ENCODE measurements at regions not wholly inside any gene's neighbourhood (a gene's known extent, or its start where the extent isn't known, plus 50 kb on each side); places are given as distances from the start of the nearest gene placed in this dataset.
A peak's percentile ranks its signal among the peaks of the same experiment; 100 is the strongest.

DNA sequence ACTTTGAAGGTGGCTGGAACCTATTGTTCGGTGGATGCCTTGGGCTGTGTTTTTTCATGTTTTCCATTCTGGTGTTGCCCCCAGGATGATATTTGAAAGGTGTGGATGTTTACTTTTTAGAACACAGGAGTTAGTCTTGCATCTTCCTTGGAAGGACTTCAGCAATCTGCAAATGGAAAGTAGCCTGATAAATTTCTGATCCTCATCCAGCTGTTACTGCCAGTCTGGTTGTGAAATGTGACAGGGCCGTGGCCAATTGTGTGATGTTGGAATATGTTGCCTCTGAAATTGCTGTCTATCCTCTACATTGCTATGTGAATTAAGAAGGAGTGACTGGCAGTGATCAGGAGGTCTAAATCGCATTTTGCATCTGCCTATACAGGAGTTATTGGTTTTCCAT lies 382.5 kb upstream of the C2CD4B start:
- Histone ChIP-seq H3K9me3 (ENCODE audit: low read length) (no peaks in the 10 kb centered on the region), H3K79me2 (ENCODE audit: insufficient read depth, low read depth, low read length) (no peaks in the 10 kb centered on the region), H3K27ac (ENCODE audit: low read depth, low read length, poor library complexity, severe bottlenecking) (no peak overlapping the region), H3K4me1 (ENCODE audit: insufficient read depth, low read length, poor library complexity, severe bottlenecking) (peaks cover 8% of the 10 kb centered on the region), H3K4me2 (ENCODE audit: low read length) (no peak overlapping the region), H2AFZ (ENCODE audit: low read length) (no peak overlapping the region), H3K36me3 (ENCODE audit: insufficient read depth, low read length) (no peaks in the 10 kb centered on the region), H3K9me2 (ENCODE audit: insufficient read depth, low read length) (no peaks in the 10 kb centered on the region), H4K20me1 (ENCODE audit: insufficient read depth, low read length) (no peaks in the 10 kb centered on the region), H3K4me3 (ENCODE audit: low read depth, low read length, poor library complexity, severe bottlenecking) (no peak overlapping the region)
- TF ChIP-seq, protein P1, sequence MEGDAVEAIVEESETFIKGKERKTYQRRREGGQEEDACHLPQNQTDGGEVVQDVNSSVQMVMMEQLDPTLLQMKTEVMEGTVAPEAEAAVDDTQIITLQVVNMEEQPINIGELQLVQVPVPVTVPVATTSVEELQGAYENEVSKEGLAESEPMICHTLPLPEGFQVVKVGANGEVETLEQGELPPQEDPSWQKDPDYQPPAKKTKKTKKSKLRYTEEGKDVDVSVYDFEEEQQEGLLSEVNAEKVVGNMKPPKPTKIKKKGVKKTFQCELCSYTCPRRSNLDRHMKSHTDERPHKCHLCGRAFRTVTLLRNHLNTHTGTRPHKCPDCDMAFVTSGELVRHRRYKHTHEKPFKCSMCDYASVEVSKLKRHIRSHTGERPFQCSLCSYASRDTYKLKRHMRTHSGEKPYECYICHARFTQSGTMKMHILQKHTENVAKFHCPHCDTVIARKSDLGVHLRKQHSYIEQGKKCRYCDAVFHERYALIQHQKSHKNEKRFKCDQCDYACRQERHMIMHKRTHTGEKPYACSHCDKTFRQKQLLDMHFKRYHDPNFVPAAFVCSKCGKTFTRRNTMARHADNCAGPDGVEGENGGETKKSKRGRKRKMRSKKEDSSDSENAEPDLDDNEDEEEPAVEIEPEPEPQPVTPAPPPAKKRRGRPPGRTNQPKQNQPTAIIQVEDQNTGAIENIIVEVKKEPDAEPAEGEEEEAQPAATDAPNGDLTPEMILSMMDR (conservative IDR thresholded peaks at IDR 0.05; ENCODE audit: low read length) = no peak
- TF ChIP-seq EZH2phosphoT487 (IDR thresholded peaks at IDR 0.05; ENCODE audit: borderline replicate concordance, low read depth, low read length) = no peak
- ChIA-PET POLR2A (interaction anchor here (1.0 kb wide), 1 partner anchor 524 kb away, joined by 3 read pairs; no protein-coding TSS in a partner anchor), CTCF (ENCODE audit: unreplicated experiment) (no interaction called here)
- DNase-seq (ENCODE audit: low spot score) = no peak
- BruUV-seq (replicated peaks) = no TSS peak
- intact Hi-C loops (cut with micrococcal nuclease; ENCODE audit: unreplicated experiment) = no loop called here

DNA sequence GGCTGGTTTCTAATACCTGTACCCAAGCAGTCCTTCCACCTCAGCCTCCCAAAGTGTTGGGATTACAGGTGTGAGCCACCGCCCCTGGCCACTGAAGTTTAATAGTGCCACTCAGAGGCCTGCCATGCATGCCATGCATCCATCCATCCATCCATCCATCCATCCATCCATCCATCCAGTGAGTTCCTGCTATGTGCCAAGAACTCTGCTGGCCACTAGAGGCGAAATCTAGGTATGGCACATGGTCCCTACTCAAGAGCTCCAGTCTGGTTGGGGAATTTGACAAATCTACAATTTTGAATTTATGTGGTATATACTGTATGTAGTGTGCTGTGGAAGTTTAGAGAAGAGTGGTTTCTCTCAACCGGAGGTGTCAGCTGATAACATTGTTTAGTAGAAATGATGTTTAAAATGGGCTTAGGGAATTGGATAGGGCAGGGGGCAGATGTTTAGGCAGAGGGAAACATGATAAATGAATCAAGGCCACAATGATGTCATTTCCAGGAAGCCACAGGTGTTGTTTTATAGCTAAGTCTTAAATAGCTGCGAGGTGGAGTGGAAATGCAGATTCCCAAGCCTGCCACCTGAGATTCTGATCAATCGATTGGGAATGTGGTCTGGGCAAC lies 384.4 kb upstream of the C2CD4B start:
- DNase-seq (ENCODE audit: low spot score) = peak; percentile 53
- H3K4me2 ChIP-seq (ENCODE audit: low read length) = no peak overlapping the region
- BruUV-seq (replicated peaks) = no TSS peak
- POLR2A ChIA-PET = interaction anchor here (0.6 kb wide), 1 partner anchor 24 kb away, joined by 5 read pairs; no protein-coding TSS in a partner anchor
- TF ChIP-seq EZH2phosphoT487 (IDR thresholded peaks at IDR 0.05; ENCODE audit: borderline replicate concordance, low read depth, low read length) = no peak
- TF ChIP-seq, protein P1 (conservative IDR thresholded peaks at IDR 0.05; ENCODE audit: low read length) = peak; percentile 82
- intact Hi-C loops (cut with micrococcal nuclease; ENCODE audit: unreplicated experiment) = no loop called here
- H3K79me2 ChIP-seq (ENCODE audit: insufficient read depth, low read depth, low read length) = no peaks in the 10 kb centered on the region
- no peaks in the 10 kb centered on the region for H4K20me1 ChIP-seq (ENCODE audit: insufficient read depth, low read length)
- CTCF ChIA-PET (ENCODE audit: unreplicated experiment) = interaction anchor here (1.1 kb wide), 1 partner anchor 70 kb away, joined by 3 read pairs; no protein-coding TSS in a partner anchor
- H3K9me2 ChIP-seq (ENCODE audit: insufficient read depth, low read length) = no peaks in the 10 kb centered on the region
- H2AFZ ChIP-seq (ENCODE audit: low read length) = no peak overlapping the region
- H3K4me1 ChIP-seq (ENCODE audit: insufficient read depth, low read length, poor library complexity, severe bottlenecking) = peaks cover 16% of the 10 kb centered on the region
- H3K9me3 ChIP-seq (ENCODE audit: low read length) = no peaks in the 10 kb centered on the region
- H3K36me3 ChIP-seq (ENCODE audit: insufficient read depth, low read length) = no peaks in the 10 kb centered on the region
- no peak overlapping the region for H3K27ac ChIP-seq (ENCODE audit: low read depth, low read length, poor library complexity, severe bottlenecking)
- H3K4me3 ChIP-seq (ENCODE audit: low read depth, low read length, poor library complexity, severe bottlenecking) = no peak overlapping the region

DNA sequence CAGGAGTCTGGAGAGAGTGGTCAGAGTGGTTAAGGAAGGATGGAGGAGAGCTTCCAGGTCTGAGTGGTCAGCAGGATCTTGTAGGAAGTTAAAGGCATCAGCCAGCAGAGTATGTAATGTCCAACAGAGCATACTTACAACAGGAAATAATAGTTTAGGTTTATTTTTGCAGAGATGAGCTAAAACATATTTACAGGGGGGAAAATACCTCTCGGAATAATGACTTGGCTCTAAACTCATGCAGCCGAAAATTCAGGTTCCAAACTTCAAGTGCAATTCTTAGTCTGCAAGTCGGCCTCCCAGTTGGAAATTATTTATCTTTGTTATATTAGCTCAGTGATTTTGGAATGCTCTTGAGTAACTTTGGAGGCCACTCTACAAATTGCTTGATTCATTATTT lies 385.0 kb upstream of the C2CD4B start:
- CTCF ChIA-PET (ENCODE audit: unreplicated experiment) = interaction anchor here (1.1 kb wide), 1 partner anchor 69 kb away, joined by 3 read pairs; no protein-coding TSS in a partner anchor
- Histone ChIP-seq H3K9me2 (ENCODE audit: insufficient read depth, low read length) (no peaks in the 10 kb centered on the region), H2AFZ (ENCODE audit: low read length) (no peak overlapping the region), H3K4me3 (ENCODE audit: low read depth, low read length, poor library complexity, severe bottlenecking) (no peak overlapping the region), H3K9me3 (ENCODE audit: low read length) (no peaks in the 10 kb centered on the region), H3K79me2 (ENCODE audit: insufficient read depth, low read depth, low read length) (no peaks in the 10 kb centered on the region), H3K4me1 (ENCODE audit: insufficient read depth, low read length, poor library complexity, severe bottlenecking) (peaks cover 23% of the 10 kb centered on the region), H3K27ac (ENCODE audit: low read depth, low read length, poor library complexity, severe bottlenecking) (no peak overlapping the region), H3K4me2 (ENCODE audit: low read length) (no peak overlapping the region), H4K20me1 (ENCODE audit: insufficient read depth, low read length) (no peaks in the 10 kb centered on the region), H3K36me3 (ENCODE audit: insufficient read depth, low read length) (no peaks in the 10 kb centered on the region)
- no TSS peak for BruUV-seq (replicated peaks)
- no peak for DNase-seq (ENCODE audit: low spot score)
- intact Hi-C loops (cut with micrococcal nuclease; ENCODE audit: unreplicated experiment) = no loop called here
- TF ChIP-seq, protein P1 (conservative IDR thresholded peaks at IDR 0.05; ENCODE audit: low read length) = no peak
- TF ChIP-seq EZH2phosphoT487 (IDR thresholded peaks at IDR 0.05; ENCODE audit: borderline replicate concordance, low read depth, low read length) = no peak
- POLR2A ChIA-PET = no interaction called here
